ENCODE measurements at regions not wholly inside any gene's neighbourhood (a gene's known extent, or its start where the extent isn't known, plus 50 kb on each side); places are given as distances from the start of the nearest gene placed in this dataset.

DNA sequence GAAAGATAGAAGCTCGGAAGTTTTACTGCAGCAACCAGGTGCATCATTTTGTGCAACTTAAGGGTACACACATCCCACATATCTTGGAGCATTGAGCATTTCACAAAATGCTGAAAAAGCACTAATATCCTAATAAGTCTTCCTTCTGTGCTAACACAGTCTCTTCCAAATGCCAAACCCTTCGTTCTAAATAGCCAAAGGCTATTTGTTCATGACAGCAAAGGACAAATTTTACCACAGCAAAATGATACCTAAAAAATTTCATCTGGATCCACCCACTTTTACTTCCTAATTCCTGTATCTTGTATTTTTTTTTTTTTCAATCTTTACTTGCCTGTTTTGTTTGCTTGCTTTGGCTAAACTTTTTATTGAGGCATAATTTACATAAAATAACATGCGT, 435.0 kb downstream of the RND3 start:
- Histone ChIP-seq H3K27me3 (no peaks in the 10 kb centered on the region), H3K27ac (no peak overlapping the region), H3K4me1 (no peaks in the 10 kb centered on the region), H3K4me3 (no peak overlapping the region), H3K36me3 (ENCODE audit: low read depth, missing control alignments) (no peaks in the 10 kb centered on the region), H3K9me3 (no peaks in the 10 kb centered on the region)
- intact Hi-C loops (cut with DNase I; ENCODE audit: low total_unique reads), result no loop called here
- no peak for TF ChIP-seq POLR2A (IDR thresholded peaks at IDR 0.05)
- TF ChIP-seq, protein P1, sequence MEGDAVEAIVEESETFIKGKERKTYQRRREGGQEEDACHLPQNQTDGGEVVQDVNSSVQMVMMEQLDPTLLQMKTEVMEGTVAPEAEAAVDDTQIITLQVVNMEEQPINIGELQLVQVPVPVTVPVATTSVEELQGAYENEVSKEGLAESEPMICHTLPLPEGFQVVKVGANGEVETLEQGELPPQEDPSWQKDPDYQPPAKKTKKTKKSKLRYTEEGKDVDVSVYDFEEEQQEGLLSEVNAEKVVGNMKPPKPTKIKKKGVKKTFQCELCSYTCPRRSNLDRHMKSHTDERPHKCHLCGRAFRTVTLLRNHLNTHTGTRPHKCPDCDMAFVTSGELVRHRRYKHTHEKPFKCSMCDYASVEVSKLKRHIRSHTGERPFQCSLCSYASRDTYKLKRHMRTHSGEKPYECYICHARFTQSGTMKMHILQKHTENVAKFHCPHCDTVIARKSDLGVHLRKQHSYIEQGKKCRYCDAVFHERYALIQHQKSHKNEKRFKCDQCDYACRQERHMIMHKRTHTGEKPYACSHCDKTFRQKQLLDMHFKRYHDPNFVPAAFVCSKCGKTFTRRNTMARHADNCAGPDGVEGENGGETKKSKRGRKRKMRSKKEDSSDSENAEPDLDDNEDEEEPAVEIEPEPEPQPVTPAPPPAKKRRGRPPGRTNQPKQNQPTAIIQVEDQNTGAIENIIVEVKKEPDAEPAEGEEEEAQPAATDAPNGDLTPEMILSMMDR (IDR thresholded peaks at IDR 0.05), result no peak
- WGBS, 2 donors, result 81 to 85% methylated on average over 3 of the region's 3 CpGs
- no peak for DNase-seq

DNA sequence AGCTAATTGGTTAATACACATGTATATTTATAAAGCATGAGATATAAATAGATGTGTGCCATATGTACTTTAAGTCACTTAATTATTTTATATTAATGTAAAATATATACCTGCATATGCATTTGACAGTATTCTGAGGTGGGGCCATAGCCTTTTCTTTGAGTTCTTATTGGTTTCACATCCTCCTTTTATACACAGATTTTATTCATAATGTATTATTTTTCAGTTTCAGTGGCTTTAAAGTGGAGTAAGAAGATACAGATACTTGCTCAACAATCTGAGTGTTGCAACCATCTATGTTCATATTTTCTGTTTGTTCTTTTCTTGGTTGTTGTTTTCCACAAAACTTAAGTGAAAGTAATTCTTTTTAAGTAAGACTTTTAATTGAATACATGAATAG, 436.5 kb downstream of the RND3 start:
- Histone ChIP-seq H3K36me3 (ENCODE audit: low read depth, missing control alignments) (no peaks in the 10 kb centered on the region), H3K27me3 (no peaks in the 10 kb centered on the region), H3K4me1 (no peaks in the 10 kb centered on the region), H3K9me3 (no peaks in the 10 kb centered on the region), H3K4me3 (no peak overlapping the region), H3K27ac (no peak overlapping the region)
- intact Hi-C loops (cut with DNase I; ENCODE audit: low total_unique reads), result no loop called here
- TF ChIP-seq, protein P1 (IDR thresholded peaks at IDR 0.05), result no peak
- no peak for TF ChIP-seq POLR2A (IDR thresholded peaks at IDR 0.05)
- no peak for DNase-seq

DNA sequence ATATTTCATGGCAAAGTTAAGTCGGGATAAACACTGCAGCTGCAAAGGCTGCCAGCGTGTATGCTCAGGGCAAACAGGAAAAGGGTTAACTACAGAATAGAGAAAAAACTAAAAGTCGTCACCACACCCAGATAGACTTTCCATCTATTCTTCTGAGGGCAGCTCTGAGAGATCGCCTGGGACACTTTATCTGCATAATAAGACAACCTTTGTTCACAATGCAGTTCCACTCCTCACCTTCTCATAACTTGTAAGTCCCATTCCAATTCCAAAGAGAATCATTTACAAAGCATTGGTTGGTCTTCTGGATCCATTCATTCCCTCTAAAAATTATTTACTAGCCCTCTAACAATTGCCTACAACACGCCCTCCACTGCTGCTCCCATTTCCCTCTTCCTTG, 437.4 kb downstream of the RND3 start:
- no peak for DNase-seq
- no peak for TF ChIP-seq POLR2A (IDR thresholded peaks at IDR 0.05)
- TF ChIP-seq, protein P1 (IDR thresholded peaks at IDR 0.05), result no peak
- Histone ChIP-seq H3K27me3 (no peaks in the 10 kb centered on the region), H3K27ac (no peak overlapping the region), H3K4me3 (no peak overlapping the region), H3K9me3 (no peaks in the 10 kb centered on the region), H3K4me1 (no peaks in the 10 kb centered on the region), H3K36me3 (ENCODE audit: low read depth, missing control alignments) (no peaks in the 10 kb centered on the region)
- intact Hi-C loops (cut with DNase I; ENCODE audit: low total_unique reads), result no loop called here
- WGBS, 2 donors, result 73 to 74% methylated on average over 5 of the region's 5 CpGs

DNA sequence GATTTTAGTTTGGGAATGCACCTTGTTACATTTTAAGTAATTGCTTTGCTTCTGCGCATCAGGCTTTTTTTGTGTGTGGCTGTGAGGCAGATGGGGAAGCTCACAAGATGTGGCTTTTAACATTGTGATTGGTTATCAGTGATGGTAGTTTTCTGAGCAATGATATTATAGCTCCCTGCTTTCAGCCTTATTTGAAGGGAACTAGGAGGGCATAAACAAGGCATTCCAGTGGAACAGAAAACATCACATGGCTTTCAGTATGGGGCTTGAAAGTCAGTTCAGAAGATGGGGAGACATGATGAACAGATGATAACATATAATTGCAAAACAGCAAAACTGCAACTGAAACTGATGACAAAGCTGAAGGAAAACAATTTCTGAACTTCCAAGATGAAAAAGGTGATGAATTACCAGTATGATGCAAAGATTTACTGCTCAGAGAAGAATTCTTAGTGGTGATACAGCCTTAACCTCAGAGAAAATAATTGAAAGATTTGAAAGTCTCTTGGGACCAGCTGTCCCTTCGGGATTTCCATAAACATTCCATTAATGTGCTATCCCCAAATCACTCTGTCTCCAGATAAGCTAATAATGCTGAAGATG, 439.7 kb downstream of the RND3 start:
- 85 to 92% methylated on average over 2 of the region's 2 CpGs for WGBS, 2 donors
- Histone ChIP-seq H3K4me3 (no peak overlapping the region), H3K27ac (no peak overlapping the region), H3K36me3 (ENCODE audit: low read depth, missing control alignments) (no peaks in the 10 kb centered on the region), H3K27me3 (no peaks in the 10 kb centered on the region), H3K9me3 (no peaks in the 10 kb centered on the region), H3K4me1 (no peaks in the 10 kb centered on the region)
- no peak for DNase-seq
- intact Hi-C loops (cut with DNase I; ENCODE audit: low total_unique reads), result no loop called here
- TF ChIP-seq POLR2A (IDR thresholded peaks at IDR 0.05), result no peak
- TF ChIP-seq, protein P1 (IDR thresholded peaks at IDR 0.05), result no peak

DNA sequence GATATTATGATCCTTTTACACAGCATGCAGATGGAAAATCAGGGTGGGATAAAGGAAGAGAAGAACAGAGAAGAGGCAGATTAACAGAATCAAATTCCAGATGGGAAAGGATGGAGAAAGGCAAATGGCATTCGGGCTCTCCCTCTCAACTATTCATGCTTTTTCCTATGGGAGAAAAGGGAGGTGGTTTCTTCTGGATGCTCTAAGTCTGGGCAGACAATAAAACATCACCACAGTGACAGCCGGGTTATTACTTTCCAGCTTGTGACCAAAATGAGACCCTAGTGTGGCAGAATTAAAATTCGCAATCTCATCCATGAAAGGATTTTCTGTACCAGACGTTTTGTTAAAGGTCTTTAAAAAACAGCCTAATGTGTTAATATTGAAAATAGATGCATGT, 440.7 kb downstream of the RND3 start:
- TF ChIP-seq, protein P1 (IDR thresholded peaks at IDR 0.05), result no peak
- TF ChIP-seq POLR2A (IDR thresholded peaks at IDR 0.05), result no peak
- no peak for DNase-seq
- Histone ChIP-seq H3K9me3 (no peaks in the 10 kb centered on the region), H3K36me3 (ENCODE audit: low read depth, missing control alignments) (no peaks in the 10 kb centered on the region), H3K4me3 (no peak overlapping the region), H3K27me3 (no peaks in the 10 kb centered on the region), H3K4me1 (no peaks in the 10 kb centered on the region), H3K27ac (no peak overlapping the region)
- 81 to 92% methylated on average over 4 of the region's 4 CpGs for WGBS, 2 donors
- intact Hi-C loops (cut with DNase I; ENCODE audit: low total_unique reads), result no loop called here
